ENCODE measurements at regions not wholly inside any gene's neighbourhood (a gene's known extent, or its start where the extent isn't known, plus 50 kb on each side); places are given as distances from the start of the nearest gene placed in this dataset.

GRCh38 chr2:8405334-8405733 is 276.5 kb upstream of the ID2 start:
- TF ChIP-seq SUZ12 (IDR thresholded peaks at IDR 0.05; ENCODE audit: extremely low read depth, insufficient read depth, insufficient read length) (no peak), ZNF274 (IDR thresholded peaks at IDR 0.05; ENCODE audit: low read depth, low read length) (no peak), YY1 (IDR thresholded peaks at IDR 0.05; ENCODE audit: insufficient read depth, insufficient read length) (no peak)
- Histone ChIP-seq H3K27me3 (ENCODE audit: insufficient read depth, insufficient read length) (no peaks in the 10 kb centered on the region), H3K4me1 (ENCODE audit: insufficient read depth, insufficient read length) (no peaks in the 10 kb centered on the region), H3K9ac (ENCODE audit: insufficient read length, low read depth) (no peak overlapping the region), H3K9me3 (ENCODE audit: insufficient read depth, low read length) (no peaks in the 10 kb centered on the region), H3K4me3 (ENCODE audit: insufficient read length, low read depth) (no peak overlapping the region), H3K36me3 (ENCODE audit: insufficient read depth, insufficient read length, low read length) (no peaks in the 10 kb centered on the region)
- DNase-seq (ENCODE audit: low read depth, low spot score) = no peak

- no peak overlapping the region for H3K4me3 ChIP-seq (ENCODE audit: insufficient read length, low read depth)
- no peaks in the 10 kb centered on the region for H3K4me1 ChIP-seq (ENCODE audit: insufficient read depth, insufficient read length)
- TF ChIP-seq ZNF274 (IDR thresholded peaks at IDR 0.05; ENCODE audit: low read depth, low read length) (no peak), YY1 (IDR thresholded peaks at IDR 0.05; ENCODE audit: insufficient read depth, insufficient read length) (no peak), SUZ12 (IDR thresholded peaks at IDR 0.05; ENCODE audit: extremely low read depth, insufficient read depth, insufficient read length) (no peak)
- no peaks in the 10 kb centered on the region for H3K36me3 ChIP-seq (ENCODE audit: insufficient read depth, insufficient read length, low read length)
- H3K9ac ChIP-seq (ENCODE audit: insufficient read length, low read depth) = no peak overlapping the region
- H3K27me3 ChIP-seq (ENCODE audit: insufficient read depth, insufficient read length) = no peaks in the 10 kb centered on the region
- DNase-seq (ENCODE audit: low read depth, low spot score) = no peak
- H3K9me3 ChIP-seq (ENCODE audit: insufficient read depth, low read length) = no peaks in the 10 kb centered on the region
Measured at GRCh38 chr2:8406271-8406670, 275.6 kb upstream of the ID2 start.

GRCh38 chr2:8407332-8407731 is 274.5 kb upstream of the ID2 start:
- Histone ChIP-seq H3K9ac (ENCODE audit: insufficient read length, low read depth) (no peak overlapping the region), H3K4me1 (ENCODE audit: insufficient read depth, insufficient read length) (no peaks in the 10 kb centered on the region), H3K27me3 (ENCODE audit: insufficient read depth, insufficient read length) (no peaks in the 10 kb centered on the region), H3K4me3 (ENCODE audit: insufficient read length, low read depth) (no peak overlapping the region), H3K9me3 (ENCODE audit: insufficient read depth, low read length) (no peaks in the 10 kb centered on the region), H3K36me3 (ENCODE audit: insufficient read depth, insufficient read length, low read length) (no peaks in the 10 kb centered on the region)
- no peak for DNase-seq (ENCODE audit: low read depth, low spot score)
- TF ChIP-seq YY1 (IDR thresholded peaks at IDR 0.05; ENCODE audit: insufficient read depth, insufficient read length) (no peak), ZNF274 (IDR thresholded peaks at IDR 0.05; ENCODE audit: low read depth, low read length) (no peak), SUZ12 (IDR thresholded peaks at IDR 0.05; ENCODE audit: extremely low read depth, insufficient read depth, insufficient read length) (no peak)

- DNase-seq (ENCODE audit: low read depth, low spot score) = no peak
Measured at GRCh38 chr2:8408560-8409460, 273.0 kb upstream of the ID2 start.

GRCh38 chr2:8409461-8410260 is 272.2 kb upstream of the ID2 start:
- Histone ChIP-seq H3K4me3 (ENCODE audit: insufficient read length, low read depth) (no peak overlapping the region), H3K9me3 (ENCODE audit: insufficient read depth, low read length) (no peaks in the 10 kb centered on the region), H3K36me3 (ENCODE audit: insufficient read depth, insufficient read length, low read length) (no peaks in the 10 kb centered on the region), H3K4me1 (ENCODE audit: insufficient read depth, insufficient read length) (peaks cover 4% of the 10 kb centered on the region), H3K9ac (ENCODE audit: insufficient read length, low read depth) (no peak overlapping the region), H3K27me3 (ENCODE audit: insufficient read depth, insufficient read length) (no peaks in the 10 kb centered on the region)
- TF ChIP-seq SUZ12 (IDR thresholded peaks at IDR 0.05; ENCODE audit: extremely low read depth, insufficient read depth, insufficient read length) (no peak), ZNF274 (IDR thresholded peaks at IDR 0.05; ENCODE audit: low read depth, low read length) (no peak), YY1 (IDR thresholded peaks at IDR 0.05; ENCODE audit: insufficient read depth, insufficient read length) (no peak)
- DNase-seq (ENCODE audit: low read depth, low spot score) = no peak

More at GRCh38 chr2:8408560-8409460, 273.0 kb upstream of the ID2 start:
- Histone ChIP-seq H3K4me1 (ENCODE audit: insufficient read depth, insufficient read length) (peaks cover 4% of the 10 kb centered on the region), H3K4me3 (ENCODE audit: insufficient read length, low read depth) (no peak overlapping the region), H3K36me3 (ENCODE audit: insufficient read depth, insufficient read length, low read length) (no peaks in the 10 kb centered on the region), H3K27me3 (ENCODE audit: insufficient read depth, insufficient read length) (no peaks in the 10 kb centered on the region), H3K9ac (ENCODE audit: insufficient read length, low read depth) (no peak overlapping the region), H3K9me3 (ENCODE audit: insufficient read depth, low read length) (no peaks in the 10 kb centered on the region)
- TF ChIP-seq YY1 (IDR thresholded peaks at IDR 0.05; ENCODE audit: insufficient read depth, insufficient read length) (no peak), ZNF274 (IDR thresholded peaks at IDR 0.05; ENCODE audit: low read depth, low read length) (no peak)

GRCh38 chr2:8412082-8412481 is 269.8 kb upstream of the ID2 start:
- no peaks in the 10 kb centered on the region for H3K27me3 ChIP-seq (ENCODE audit: insufficient read depth, insufficient read length)
- no peak for DNase-seq (ENCODE audit: low read depth, low spot score)
- H3K4me3 ChIP-seq (ENCODE audit: insufficient read length, low read depth) = no peak overlapping the region
- no peak overlapping the region for H3K9ac ChIP-seq (ENCODE audit: insufficient read length, low read depth)
- H3K9me3 ChIP-seq (ENCODE audit: insufficient read depth, low read length) = no peaks in the 10 kb centered on the region
- H3K36me3 ChIP-seq (ENCODE audit: insufficient read depth, insufficient read length, low read length) = no peaks in the 10 kb centered on the region
- TF ChIP-seq YY1 (IDR thresholded peaks at IDR 0.05; ENCODE audit: insufficient read depth, insufficient read length) = no peak
- TF ChIP-seq SUZ12 (IDR thresholded peaks at IDR 0.05; ENCODE audit: extremely low read depth, insufficient read depth, insufficient read length) = no peak
- no peak for TF ChIP-seq ZNF274 (IDR thresholded peaks at IDR 0.05; ENCODE audit: low read depth, low read length)
- peaks cover 4% of the 10 kb centered on the region for H3K4me1 ChIP-seq (ENCODE audit: insufficient read depth, insufficient read length)

GRCh38 chr2:8412586-8412985 is 269.3 kb upstream of the ID2 start:
- Histone ChIP-seq H3K4me1 (ENCODE audit: insufficient read depth, insufficient read length) (peaks cover 4% of the 10 kb centered on the region), H3K36me3 (ENCODE audit: insufficient read depth, insufficient read length, low read length) (no peaks in the 10 kb centered on the region), H3K9me3 (ENCODE audit: insufficient read depth, low read length) (no peaks in the 10 kb centered on the region), H3K27me3 (ENCODE audit: insufficient read depth, insufficient read length) (no peaks in the 10 kb centered on the region), H3K4me3 (ENCODE audit: insufficient read length, low read depth) (no peak overlapping the region), H3K9ac (ENCODE audit: insufficient read length, low read depth) (no peak overlapping the region)
- TF ChIP-seq SUZ12 (IDR thresholded peaks at IDR 0.05; ENCODE audit: extremely low read depth, insufficient read depth, insufficient read length) = no peak
- TF ChIP-seq YY1 (IDR thresholded peaks at IDR 0.05; ENCODE audit: insufficient read depth, insufficient read length) = no peak
- TF ChIP-seq ZNF274 (IDR thresholded peaks at IDR 0.05; ENCODE audit: low read depth, low read length) = no peak
- DNase-seq (ENCODE audit: low read depth, low spot score) = no peak

Data from NT2/D1 (cell line).